ENCODE measurements at regions not wholly inside any gene's neighbourhood (a gene's known extent, or its start where the extent isn't known, plus 50 kb on each side); places are given as distances from the start of the nearest gene placed in this dataset.

DNA sequence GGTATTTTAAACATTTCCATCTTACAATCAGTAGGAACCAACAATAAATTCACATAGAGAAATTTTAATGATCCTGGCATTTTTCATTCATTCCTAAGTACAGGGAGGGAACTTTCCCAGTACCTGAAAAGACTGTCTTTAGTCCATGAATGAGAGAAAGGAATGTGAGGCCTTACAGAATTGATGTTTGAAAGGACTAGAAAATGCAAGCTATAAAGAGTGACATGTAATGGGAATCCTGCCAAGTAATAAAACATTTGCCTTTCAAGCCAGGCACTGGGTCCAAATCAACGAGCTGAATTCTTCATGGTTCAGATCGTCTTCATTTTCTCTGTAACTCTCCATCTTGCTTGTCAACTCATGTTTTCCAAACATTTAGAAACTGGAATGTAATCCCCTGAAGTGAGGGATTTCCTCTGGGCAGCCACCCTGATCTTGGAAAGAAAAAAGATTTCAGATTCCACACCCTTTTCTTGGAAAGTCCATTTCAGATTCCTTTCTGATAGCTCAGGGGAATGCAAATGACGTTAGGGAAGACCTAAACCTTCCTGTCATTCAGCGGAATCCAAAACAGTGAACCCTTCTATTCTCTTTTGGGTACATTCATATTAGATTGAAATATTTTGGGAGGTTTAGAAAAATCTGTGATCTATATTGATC is 315.8 kb downstream of the SH3GL2 start:
- DNase-seq (ENCODE audit: low read depth) = no peak

DNA sequence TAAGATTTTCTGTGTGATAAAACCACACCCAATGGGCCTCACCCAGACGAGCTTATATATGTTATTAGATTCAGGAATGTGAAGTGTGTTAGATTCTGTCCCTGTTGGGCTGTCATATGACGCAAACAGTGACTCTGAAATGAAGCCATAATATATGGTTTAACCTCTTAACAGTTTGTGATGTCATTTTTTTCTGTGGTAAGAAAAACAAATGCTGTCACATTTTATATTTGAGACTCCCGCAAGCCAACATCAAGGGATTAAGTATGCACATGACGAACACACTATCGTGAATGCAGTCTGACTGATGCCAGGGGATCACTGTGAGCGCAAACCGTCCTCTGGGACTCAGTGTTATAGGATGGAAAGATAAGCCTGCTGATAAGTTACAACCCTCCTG is 321.7 kb downstream of the SH3GL2 start:
- no peak for DNase-seq (ENCODE audit: low read depth)

DNA sequence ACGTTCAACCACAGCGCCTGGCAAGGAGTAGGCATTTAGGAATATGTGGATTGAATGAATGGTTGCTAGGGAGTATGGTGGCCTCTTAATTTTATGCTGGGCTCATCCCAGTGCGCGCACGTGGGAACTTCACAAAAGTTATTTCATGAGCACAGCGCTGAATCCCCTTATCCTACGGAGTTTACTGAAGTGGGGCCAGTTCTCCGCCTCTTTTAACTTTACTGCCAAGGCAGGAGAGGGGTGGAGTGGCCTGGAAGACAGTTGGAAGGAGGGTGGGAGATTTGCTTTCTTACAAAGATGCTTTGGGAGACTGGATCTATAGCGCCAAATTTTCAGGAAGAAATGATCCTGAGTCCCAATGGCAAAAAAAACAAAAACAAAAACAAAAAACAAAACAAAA is 326.5 kb downstream of the SH3GL2 start:
- DNase-seq (ENCODE audit: low read depth) = no peak

DNA sequence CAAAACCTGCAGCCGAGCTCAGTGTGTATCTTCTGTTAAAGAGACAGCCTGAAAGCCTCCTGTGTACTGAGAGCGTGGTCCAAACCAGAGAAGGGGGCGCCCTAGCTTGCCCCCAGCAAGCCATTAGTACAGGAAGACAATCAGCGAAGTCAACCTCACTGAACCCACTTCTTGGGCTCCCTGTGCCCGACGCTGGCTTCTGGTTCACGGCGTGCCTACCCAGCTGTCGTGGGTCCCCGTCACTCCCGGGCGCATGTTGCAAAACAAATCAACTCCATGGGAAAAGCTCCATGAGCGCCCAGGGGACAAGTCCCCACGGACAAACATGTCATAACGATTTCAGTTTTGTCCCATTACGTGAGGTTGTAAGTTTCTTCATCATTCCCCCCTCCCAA is 326.9 kb downstream of the SH3GL2 start:
- no peak for DNase-seq (ENCODE audit: low read depth)

DNA sequence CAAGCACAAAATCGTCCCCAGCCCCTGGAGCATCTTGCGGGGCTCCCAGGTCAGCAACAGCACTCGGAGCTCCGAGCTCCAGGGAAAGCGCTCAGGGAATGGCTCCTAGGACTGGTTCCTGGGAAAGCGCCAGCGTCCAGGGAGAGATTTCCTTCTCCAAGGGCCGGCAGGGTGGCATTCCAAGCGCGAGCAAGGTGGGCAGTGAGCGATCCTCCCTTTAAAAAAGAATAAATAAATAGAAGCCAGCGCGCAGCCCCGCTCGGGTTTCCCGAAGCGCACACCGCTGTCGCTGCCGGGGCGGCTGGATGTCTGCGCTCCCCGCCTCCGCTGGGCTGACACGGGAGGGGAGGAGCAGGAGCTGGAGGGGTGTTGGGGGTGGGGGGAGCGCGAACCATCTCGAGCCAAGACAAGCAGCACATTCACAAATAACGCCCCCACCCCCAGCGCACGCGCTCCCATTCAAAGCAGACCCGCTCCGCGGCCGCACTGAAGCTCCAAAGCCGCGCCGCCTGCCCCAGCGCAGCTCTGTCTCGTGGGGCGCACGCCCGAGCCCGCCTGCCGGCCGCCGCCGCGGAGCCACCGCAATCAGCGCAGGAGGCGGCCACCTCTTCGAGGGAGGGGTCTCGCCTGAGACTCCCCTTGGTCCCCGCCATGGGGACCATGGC is 327.4 kb downstream of the SH3GL2 start:
- DNase-seq (ENCODE audit: low read depth) = no peak

DNA sequence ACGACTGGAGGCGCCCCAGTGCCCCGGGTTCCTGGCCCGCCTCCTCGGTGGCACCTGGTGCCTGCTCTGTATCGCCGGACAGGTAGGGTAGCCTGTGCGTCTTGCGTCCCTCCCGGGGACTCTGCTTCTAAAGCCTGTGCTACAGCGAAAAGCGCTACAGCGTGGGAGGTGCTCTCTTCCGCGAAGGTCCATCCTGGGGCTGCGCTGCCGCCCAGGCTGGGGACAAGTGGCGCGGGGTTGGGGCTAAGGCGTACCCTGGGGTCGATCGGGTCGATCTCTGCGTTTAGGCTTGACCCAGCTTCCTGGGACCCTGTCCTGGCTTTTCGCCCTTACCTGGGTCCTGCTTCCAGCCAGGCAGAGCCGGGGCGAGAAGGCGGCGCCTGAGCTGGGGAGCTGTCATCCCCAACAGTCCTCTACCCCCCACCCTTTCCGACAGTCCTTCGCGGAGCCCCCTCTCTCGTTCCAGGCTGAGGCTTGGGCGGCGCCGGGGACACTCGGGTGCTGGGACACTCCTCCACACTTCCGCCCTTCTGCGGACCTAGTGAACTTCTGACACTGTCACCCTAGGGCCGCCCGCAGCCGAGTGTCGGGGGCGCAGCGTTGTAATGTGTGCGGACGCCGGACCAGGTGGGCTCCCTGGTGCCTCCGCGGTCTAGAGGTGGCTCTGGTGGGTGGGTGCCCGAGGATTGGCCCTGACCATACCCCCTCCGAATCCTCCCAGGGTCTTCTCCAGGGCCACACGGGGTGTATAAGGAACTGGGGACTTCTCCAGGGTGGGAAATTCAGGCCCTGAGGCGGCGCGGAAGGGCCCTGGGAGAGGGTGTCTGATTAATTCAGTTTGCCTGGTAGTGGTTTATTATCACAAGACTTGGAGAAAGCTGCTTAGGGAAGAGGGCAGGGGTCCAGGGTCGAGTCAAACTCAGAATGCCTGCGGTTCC is 328.2 kb downstream of the SH3GL2 start:
- no peak for DNase-seq (ENCODE audit: low read depth)

DNA sequence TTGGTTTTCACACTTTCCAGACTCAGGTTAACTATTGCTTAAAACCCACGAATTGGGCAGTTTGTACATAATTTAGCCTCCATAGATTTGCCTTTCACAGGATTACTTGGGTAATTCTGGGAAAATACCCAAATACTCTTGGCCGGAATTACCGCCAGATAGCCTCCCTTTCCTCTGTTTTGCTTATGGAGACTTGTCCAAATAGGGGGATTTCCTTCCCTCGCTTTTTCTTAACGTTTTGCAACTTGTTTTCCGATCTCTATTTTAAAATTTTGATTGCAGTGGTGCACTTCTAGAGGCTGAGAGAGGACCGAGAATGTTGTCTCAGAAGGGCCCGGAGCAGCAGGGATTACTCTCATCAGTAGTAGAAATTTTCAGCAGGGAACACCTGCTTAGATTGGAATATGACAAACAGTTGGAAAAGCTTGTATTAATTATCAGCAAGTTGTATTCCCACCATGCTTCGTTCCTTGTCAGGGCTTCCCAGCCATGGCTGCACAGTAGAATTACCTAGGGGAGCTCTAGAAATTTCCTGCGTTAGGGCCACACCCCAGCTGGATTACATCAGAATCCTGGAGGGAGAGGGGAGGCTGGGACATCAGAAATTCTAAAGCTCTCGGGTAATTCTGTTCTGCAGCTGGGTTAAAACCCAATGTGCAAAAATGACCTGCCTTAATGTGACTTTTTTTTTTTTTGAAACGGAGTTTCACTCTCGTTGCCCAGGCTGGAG is 329.1 kb downstream of the SH3GL2 start:
- no peak for DNase-seq (ENCODE audit: low read depth)

DNA sequence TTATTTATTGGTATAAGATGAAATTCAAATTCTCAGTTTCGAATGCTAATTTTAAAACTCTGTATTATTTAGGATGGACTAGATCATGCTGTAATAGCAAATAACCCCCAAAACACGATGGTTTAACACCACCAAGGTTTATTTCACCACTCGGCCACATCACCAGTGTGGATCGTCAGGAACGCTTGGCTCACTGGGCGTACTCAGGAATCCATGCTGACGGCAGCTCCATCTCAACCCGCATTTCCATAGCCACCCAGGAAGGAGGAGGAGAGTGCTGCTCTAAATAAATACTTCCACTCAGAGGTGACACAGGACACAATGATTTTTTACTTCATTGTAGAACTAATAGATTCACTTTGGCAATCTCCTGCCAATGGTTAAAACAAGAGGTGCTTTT is 347.4 kb downstream of the SH3GL2 start:
- DNase-seq (ENCODE audit: low read depth) = no peak

DNA sequence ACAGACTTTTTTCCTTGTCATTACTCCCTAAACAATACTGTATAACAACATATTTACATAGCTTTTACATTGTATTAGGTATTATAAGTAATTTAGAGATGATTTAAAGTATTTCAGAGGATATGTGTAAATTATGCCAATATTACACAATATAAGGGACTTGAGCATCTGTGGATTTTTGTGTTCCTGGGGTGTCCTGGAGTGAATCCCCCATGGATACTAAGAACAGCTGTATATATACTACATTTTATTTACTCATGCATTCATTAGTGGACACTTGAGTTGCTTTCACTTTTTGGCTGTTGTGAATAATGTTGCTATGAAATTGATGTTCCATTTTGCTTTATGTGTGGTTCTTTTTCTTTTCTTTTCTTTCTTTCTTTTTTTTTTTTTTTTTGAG is 348.8 kb downstream of the SH3GL2 start:
- DNase-seq (ENCODE audit: low read depth) = no peak

DNA sequence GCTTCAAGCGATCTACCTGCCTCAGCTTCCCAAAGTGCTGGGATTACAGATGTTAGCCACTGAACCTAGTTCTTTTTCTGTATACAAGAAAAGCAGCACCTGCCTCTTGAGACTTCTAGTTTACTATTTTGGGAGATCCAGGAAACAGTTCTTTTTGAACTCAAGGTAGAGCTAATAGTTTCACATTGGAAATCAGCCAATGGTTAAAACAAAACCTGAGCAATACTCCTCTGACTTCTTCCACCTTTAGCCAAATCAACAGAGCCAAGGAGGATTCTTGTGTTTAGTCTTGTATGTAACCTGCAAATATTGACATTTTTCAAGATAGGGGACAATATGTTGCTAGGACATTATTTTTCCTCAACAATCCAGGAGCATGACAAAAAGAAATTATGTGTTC is 349.4 kb downstream of the SH3GL2 start:
- no peak for DNase-seq (ENCODE audit: low read depth)

DNA sequence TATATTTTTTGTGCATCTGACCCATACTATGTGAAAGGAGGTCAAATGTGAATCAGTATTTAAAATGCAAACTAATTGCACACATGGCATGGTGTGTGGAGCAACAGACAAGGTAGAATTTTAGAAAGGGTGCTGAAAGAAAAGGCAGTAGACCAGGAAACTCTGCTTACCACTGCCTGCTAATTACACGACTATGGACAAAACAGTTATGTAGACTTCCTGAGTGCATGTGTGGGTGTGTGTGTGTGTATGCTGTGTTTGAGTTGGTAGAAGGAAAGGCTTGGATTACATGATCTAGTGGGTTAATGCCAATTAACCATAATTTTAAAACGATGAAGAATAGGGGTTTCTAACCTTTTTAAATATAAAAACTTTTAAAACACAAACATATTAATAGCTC is 349.9 kb downstream of the SH3GL2 start:
- no peak for DNase-seq (ENCODE audit: low read depth)

DNA sequence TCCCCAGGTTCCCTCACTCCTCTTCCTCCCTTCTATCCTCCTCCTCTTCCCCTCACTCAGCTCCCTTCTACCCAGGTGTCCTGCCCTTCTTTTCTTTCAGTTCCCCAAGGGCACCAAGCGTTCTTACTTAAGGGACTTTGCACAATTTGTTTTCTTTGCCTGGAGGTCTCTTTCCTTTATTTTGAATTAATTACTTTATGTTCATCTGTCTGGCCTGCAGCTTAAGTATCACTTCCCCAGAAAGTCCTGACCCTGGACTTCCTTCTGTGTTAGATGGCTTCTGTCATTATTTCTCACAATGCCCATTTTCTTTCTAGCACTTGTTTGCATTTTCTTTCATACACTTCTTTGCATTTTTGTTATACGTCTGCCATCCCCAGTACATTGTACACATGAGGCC is 350.6 kb downstream of the SH3GL2 start:
- no peak for DNase-seq (ENCODE audit: low read depth)

DNA sequence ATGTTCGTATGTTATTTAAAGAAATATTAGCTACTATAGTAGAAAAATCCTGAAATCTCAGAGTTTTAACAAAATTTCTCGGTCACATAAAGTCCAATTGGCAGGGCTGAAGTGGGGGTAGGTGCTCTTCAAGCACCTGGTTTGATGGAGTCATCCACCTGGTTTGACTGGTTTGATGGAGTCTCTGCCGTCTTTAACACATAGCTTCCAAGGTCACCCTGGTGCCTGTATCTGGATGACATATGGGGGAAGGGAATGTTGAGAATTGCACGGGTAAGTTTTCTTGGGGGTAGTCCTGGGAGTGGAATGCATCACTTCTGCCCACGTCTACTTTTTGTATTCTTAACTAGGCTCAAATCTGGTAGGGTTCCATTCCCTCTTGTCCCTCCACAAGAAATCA is 351.2 kb downstream of the SH3GL2 start:
- DNase-seq (ENCODE audit: low read depth) = no peak

DNA sequence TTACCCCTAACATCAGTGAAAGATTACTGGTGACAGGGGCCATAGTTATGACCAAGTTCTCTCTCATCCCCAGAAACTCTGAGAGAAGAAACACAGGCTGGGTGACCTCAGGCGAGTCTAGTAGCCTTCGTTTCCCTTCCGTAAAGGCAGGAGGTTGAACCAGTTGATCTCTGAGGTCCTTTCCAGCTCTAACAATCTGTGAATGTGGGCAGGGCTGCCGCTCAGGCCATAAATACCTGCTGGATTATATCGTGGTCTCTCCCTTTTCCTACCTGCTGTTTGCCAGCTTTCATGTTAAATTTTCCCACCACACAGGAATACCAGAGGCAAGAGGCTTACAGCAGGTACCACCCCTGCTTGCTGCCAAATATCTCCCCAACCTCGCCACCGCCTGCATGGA is 357.5 kb downstream of the SH3GL2 start:
- no peak for DNase-seq (ENCODE audit: low read depth)

DNA sequence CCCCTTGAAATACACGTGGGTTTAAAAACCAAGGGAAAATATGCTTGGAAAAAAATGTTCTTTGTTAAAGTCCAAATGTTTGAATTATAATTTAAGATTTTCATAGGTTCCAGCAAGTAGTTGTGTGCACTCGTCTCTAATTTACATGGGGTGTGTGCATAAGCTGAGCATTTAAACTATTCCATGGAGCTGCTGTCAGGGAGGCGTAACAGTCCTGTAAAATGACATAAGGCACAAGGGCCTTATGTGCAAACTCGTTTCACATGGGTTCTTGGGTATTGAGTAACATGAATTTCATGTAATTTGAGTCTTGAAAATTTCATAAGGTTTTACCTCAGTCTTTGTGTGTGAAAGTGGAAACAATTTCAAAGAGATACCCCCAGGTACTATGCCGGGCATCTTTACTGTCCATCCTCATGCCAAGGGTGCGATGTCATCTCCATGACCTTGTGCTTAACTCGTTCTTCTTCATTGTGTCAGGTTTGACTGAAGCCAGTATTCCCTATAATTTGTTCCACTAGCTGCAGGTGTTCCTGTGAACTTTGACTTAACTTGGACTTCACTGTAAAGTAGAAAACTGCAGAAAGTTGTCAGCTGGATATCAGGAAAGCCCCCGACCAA is 359.3 kb downstream of the SH3GL2 start:
- DNase-seq (ENCODE audit: low read depth) = no peak

DNA sequence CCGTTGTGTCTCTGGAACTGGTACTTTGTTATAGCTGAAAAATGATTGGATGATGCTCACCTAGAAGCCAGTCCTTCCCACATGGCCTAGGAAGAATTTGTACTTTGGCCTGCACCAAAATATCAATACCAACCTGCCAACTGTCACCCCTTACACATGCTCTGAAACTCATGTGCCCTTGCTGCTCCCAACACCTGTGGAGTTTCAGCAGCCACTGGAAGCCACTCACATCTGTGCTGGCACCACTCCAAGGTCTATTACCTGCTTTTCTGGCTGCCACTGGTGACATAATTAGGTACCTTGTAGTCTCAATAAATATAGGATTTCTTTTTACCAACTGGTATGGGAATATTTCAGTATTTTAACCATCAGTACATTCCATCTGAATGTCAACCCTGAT is 363.6 kb downstream of the SH3GL2 start:
- DNase-seq (ENCODE audit: low read depth) = no peak

DNA sequence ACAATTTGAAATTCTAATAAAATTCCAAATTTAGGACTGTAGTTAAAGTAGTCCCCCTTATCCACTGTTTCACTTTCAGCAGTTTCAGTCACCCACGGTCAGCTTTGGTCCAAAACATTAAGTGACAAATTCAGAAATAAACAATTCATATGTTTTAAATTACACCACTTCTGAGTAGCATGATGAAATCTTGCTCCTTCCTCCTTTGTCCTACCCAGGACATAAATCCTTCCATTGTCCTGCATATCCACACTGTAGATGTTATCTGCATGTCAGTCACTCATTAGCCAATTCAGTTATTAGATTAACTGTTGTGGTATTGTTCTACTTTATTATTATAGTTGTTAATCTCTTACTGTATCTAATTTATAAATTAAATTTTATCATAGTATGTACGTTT is 376.5 kb downstream of the SH3GL2 start:
- DNase-seq (ENCODE audit: low read depth) = no peak

DNA sequence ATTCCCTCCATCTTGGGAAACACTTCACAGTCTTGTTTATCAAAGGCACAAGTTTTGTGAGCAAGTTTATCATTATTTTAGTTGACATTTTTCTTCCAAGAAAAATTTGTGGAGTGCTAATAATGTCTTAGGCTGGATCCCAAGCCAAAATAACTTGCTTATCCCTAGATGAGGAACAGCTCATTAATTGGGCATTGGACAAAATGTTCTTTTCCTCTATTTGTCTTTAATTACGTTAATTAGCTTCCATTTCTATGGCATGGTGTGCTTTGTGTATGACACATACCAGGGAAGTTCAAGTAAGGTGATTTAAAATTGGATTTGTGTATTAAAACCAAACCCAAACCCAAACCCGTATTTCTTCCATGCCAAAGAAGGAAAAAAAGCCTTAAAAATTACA is 379.5 kb downstream of the SH3GL2 start:
- no peak for DNase-seq (ENCODE audit: low read depth)

DNA sequence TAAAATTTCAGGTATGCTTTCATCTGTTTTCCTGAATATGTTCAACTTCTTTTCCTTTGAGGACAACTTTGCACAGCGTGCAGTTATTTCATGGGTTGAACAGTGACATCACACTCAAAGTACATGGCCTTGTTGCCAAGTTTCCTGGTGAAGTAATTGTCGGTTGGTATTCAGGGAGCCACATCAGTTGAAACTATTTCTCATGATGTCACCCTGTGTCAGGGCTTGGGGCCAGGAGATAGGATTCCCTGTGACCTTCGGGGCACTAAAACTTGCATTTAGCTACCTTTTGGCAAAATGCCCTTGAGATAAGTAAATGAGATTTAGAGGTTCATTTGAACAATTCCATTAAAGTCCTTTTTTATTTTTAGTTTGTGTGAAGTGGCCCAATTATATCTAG is 383.9 kb downstream of the SH3GL2 start:
- no peak for DNase-seq (ENCODE audit: low read depth)

DNA sequence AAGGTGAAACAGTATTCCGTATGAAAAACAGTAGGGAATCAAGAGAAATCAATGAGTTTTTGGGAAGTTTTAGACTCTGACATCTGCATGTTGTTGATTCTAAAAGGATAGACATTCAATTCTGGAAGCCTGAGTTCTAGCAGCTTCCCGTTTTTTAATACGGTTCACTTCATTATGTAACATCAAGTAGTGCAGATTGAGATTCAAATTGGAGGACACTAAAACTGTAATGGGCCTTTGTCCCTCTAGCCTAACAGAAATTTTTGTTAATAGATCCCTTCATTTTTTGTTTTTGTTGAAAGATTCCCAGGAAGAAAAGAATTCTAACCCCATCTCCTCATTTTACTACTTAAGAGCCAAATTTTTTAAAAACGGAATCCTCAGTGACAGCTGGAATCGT is 384.6 kb downstream of the SH3GL2 start:
- no peak for DNase-seq (ENCODE audit: low read depth)

DNA sequence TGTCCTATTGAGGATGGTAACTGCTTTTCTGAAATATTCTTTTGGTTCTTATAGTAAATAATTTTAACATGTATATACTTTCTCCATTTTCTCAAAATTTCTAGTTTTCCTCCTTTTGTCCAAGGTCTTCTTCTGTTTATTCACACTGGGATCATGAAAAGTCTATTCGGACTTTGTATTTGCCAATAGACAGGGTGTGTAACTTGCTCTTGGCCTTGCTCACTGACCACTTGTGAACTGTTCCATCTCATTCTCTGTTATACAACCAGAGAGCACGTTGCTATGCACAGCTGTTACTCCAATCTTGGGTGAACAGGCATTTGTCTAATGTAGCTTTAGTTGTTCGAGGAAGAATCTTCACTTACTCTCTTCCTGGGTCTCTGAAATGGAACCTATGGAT is 388.9 kb downstream of the SH3GL2 start:
- no peak for DNase-seq (ENCODE audit: low read depth)

DNA sequence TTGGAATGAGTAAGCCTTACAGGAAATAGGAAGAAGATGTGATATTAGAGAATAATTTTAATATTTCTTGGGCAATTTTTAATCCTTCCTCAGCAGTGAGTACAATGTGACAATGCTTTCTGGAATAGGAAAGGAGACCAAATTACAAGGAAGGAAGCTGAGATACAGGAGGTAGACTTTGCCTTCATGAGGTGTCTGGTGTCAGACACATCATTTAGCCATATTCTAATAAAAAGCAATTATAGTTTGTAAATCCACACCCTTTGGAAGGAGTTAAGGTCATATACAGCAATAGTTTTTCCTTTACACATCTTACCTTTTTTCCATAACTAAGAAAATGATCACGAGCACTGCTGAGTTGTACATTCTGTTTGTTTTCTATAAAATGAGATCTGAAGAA is 390.4 kb downstream of the SH3GL2 start:
- no peak for DNase-seq (ENCODE audit: low read depth)
